H9 (cell line): ENCODE measurements at regions not wholly inside any gene's neighbourhood (a gene's known extent, or its start where the extent isn't known, plus 50 kb on each side); places are given as distances from the start of the nearest gene placed in this dataset.

Experiments used
- DNase-seq: peaks from one replicate; pipeline ENCODE4 v3.0.0-alpha.2; 2017
- H2AFZ ChIP-seq: one replicate; pipeline ENCODE4 v1.6.1; 2013; ENCODE audit warnings: mild to moderate bottlenecking, low read length, control low read depth, moderate library complexity
- H2AK5ac ChIP-seq: 2 replicates; pipeline ENCODE4 v1.6.1; 2013; ENCODE audit warnings: low read length, control low read depth, mixed read lengths; ENCODE audit not compliant: insufficient read length
- H2BK120ac ChIP-seq: one replicate; pipeline ENCODE4 v1.6.1; 2013; ENCODE audit warnings: low read depth, mild to moderate bottlenecking, low read length, control low read depth, inconsistent platforms; ENCODE audit not compliant: poor library complexity, severe bottlenecking
- H2BK12ac ChIP-seq: 2 replicates; pipeline ENCODE4 v1.6.1; 2013; ENCODE audit warnings: low read length, control low read depth, mixed read lengths, low read depth; ENCODE audit not compliant: insufficient read length
- H2BK15ac ChIP-seq: 2 replicates; pipeline ENCODE4 v1.6.1; 2013; ENCODE audit warnings: low read depth, low read length, control low read depth
- H2BK20ac ChIP-seq: one replicate; pipeline ENCODE4 v1.6.1; 2013; ENCODE audit warnings: low read depth, mild to moderate bottlenecking, low read length, control low read depth, inconsistent platforms; ENCODE audit not compliant: poor library complexity, severe bottlenecking
- H2BK5ac ChIP-seq: 2 replicates; pipeline ENCODE4 v1.6.1; 2013; ENCODE audit warnings: low read length, control low read depth, mixed read lengths; ENCODE audit not compliant: insufficient read length
- H3K14ac ChIP-seq: 2 replicates; pipeline ENCODE4 v1.6.1; 2013; ENCODE audit warnings: low read length, control low read depth; ENCODE audit not compliant: insufficient read depth
- H3K18ac ChIP-seq: 2 replicates; pipeline ENCODE4 v1.6.1; 2013; ENCODE audit warnings: low read depth, mild to moderate bottlenecking, mixed read lengths, low read length, control low read depth; ENCODE audit not compliant: insufficient read length
- H3K23ac ChIP-seq: 2 replicates; pipeline ENCODE4 v1.6.1; 2013; ENCODE audit warnings: low read length, control low read depth, mixed read lengths, low read depth; ENCODE audit not compliant: insufficient read length
- H3K23me2 ChIP-seq: 2 replicates; pipeline ENCODE4 v1.6.1; 2013; ENCODE audit warnings: low read depth, mild to moderate bottlenecking, mixed read lengths, low read length, control low read depth; ENCODE audit not compliant: insufficient read length, poor library complexity, severe bottlenecking
- H3K27ac ChIP-seq: 2 replicates; pipeline ENCODE4 v1.5.1; 2013; ENCODE audit warnings: low read length, control low read depth, mixed read lengths, low read depth; ENCODE audit not compliant: insufficient read length
- H3K27me3 ChIP-seq: 2 replicates; pipeline ENCODE4 v1.6.1; 2013; ENCODE audit warnings: low read length, control low read depth, inconsistent platforms; ENCODE audit not compliant: insufficient read depth
- H3K4ac ChIP-seq: 2 replicates; pipeline ENCODE4 v1.6.1; 2013; ENCODE audit warnings: low read depth, mild to moderate bottlenecking, control low read depth, inconsistent platforms, low read length, moderate library complexity
- H3K4me1 ChIP-seq: 2 replicates; pipeline ENCODE4 v1.6.1; 2013; ENCODE audit warnings: low read length, control low read depth, inconsistent platforms; ENCODE audit not compliant: insufficient read depth
- H3K4me2 ChIP-seq: 2 replicates; pipeline ENCODE4 v1.6.1; 2013; ENCODE audit warnings: low read length, control low read depth, mixed read lengths; ENCODE audit not compliant: insufficient read length, insufficient read depth
- H3K56ac ChIP-seq: 2 replicates; pipeline ENCODE4 v1.6.1; 2013; ENCODE audit warnings: low read depth, mild to moderate bottlenecking, mixed read lengths, low read length, control low read depth; ENCODE audit not compliant: insufficient read length
- H3K79me1 ChIP-seq: 2 replicates; pipeline ENCODE4 v1.6.1; 2013; ENCODE audit warnings: low read depth, mild to moderate bottlenecking, moderate library complexity, low read length, control low read depth, inconsistent platforms; ENCODE audit not compliant: insufficient read depth, poor library complexity, severe bottlenecking
- H3K79me2 ChIP-seq: 2 replicates; pipeline ENCODE4 v1.6.1; 2013; ENCODE audit warnings: low read length, control low read depth, inconsistent platforms; ENCODE audit not compliant: insufficient read depth
- H3K9ac ChIP-seq: 2 replicates; pipeline ENCODE4 v1.6.1; 2013; ENCODE audit warnings: low read length, control low read depth, mixed read lengths; ENCODE audit not compliant: insufficient read length; ENCODE audit errors: extremely low read depth
- H3K9me3 ChIP-seq: one replicate; pipeline ENCODE4 v1.6.1; 2013; ENCODE audit warnings: low read depth, low read length, inconsistent platforms; ENCODE audit not compliant: control insufficient read depth
- H3T11ph ChIP-seq: one replicate; pipeline ENCODE4 v1.6.1; 2013; ENCODE audit warnings: mild to moderate bottlenecking, low read length, control low read depth, inconsistent platforms
- H4K20me1 ChIP-seq: one replicate; pipeline ENCODE4 v1.6.1; 2013; ENCODE audit not compliant: control insufficient read depth, insufficient read length, insufficient read depth
- H4K5ac ChIP-seq: 2 replicates; pipeline ENCODE4 v1.6.1; 2013; ENCODE audit warnings: low read depth, mild to moderate bottlenecking, mixed read lengths, low read length, control low read depth; ENCODE audit not compliant: insufficient read length
- H4K8ac ChIP-seq: replicated peaks from 2 replicates; pipeline ENCODE4 v1.6.1; 2013; ENCODE audit warnings: low read length, control low read depth, mixed read lengths, low read depth; ENCODE audit not compliant: insufficient read length
- H4K91ac ChIP-seq: 2 replicates; pipeline ENCODE4 v1.6.1; 2013; ENCODE audit warnings: low read depth, mild to moderate bottlenecking, moderate library complexity, mixed read lengths, low read length, control low read depth; ENCODE audit not compliant: insufficient read length
- H3K27ac Mint-ChIP-seq, 3 experiments: 2 replicates in 2 of 3; 3 replicates in 1 of 3; pipeline ENCODE4 v1.8.0; 2020 to 2021; ENCODE audit warnings: mixed read lengths in 3 of 3, mild to moderate bottlenecking in 1 of 3, moderate library complexity in 1 of 3
- H3K27me3 Mint-ChIP-seq: 2 replicates; pipeline ENCODE4 v1.8.0; 2021; ENCODE audit warnings: low read depth, mild to moderate bottlenecking, moderate library complexity, mixed read lengths
- H3K36me3 Mint-ChIP-seq, 3 experiments: 2 replicates in 2 of 3; 3 replicates in 1 of 3; pipeline ENCODE4 v1.8.0; 2020 to 2021; ENCODE audit warnings: low read depth in 3 of 3, mixed read lengths in 3 of 3; ENCODE audit not compliant: insufficient read depth in 1 of 3
- H3K4me1 Mint-ChIP-seq, 2 experiments: 2 replicates each; pipeline ENCODE4 v1.8.0; 2020; ENCODE audit warnings: mixed read lengths in 2 of 2
- H3K4me3 Mint-ChIP-seq, 2 experiments: 2 replicates in 1 of 2; 3 replicates in 1 of 2; pipeline ENCODE4 v1.8.0; 2020 to 2021; ENCODE audit warnings: mild to moderate bottlenecking in 2 of 2, mixed read lengths in 2 of 2, moderate library complexity in 1 of 2
- H3K9me3 Mint-ChIP-seq, 2 experiments: 2 replicates in 1 of 2; 3 replicates in 1 of 2; pipeline ENCODE4 v1.8.0; 2020; ENCODE audit warnings: mild to moderate bottlenecking in 2 of 2, mixed read lengths in 2 of 2, moderate library complexity in 1 of 2
- WGBS: extraction: QIAGEN DNeasy Blood & Tissue Kit; methylation state at CpG from one replicate; pipeline ENCODE4 v1.1.7; 2013; ENCODE audit warnings: missing lambda C conversion rate, low lambda C conversion rate, mixed read lengths; ENCODE audit not compliant: insufficient read length; ENCODE audit errors: extremely low coverage; 5-methylcytosine and 5-hydroxymethylcytosine counted together
- TF ChIP-seq, protein P1 (sequence below): fragments of 200-600 bp; sonication (generic); conservative IDR thresholded peaks from 3 replicates; pipeline ENCODE4 v1.8.0; 2021; ENCODE audit warnings: antibody characterized with exemption, mild to moderate bottlenecking

DNA sequence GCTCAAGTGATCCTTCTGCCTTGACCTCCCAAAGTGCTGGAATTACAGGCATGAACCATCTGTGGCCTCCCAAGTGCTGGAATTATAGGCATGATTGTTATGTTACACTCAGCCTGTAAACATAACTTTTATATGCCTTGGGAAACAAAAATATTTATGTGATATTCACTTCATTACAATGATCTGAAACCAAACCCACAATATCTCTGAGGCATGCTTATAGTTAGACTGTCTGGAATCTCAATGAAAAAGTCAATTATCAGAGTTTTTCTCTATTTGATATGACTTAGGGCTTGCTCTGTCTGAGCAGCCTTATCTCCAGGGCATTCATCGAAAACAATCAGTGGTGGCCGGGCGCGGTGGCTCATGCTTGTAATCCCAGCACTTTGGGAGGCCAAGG lies 195.3 kb upstream of the MYO3A start:
- Histone ChIP-seq H3K23ac (no peak overlapping the region), H3K14ac (no peak overlapping the region), H2BK20ac (no peak overlapping the region), H2BK15ac (no peak overlapping the region), H2BK12ac (no peak overlapping the region), H3K23me2 (no peaks in the 10 kb centered on the region), H3K27me3 (no peaks in the 10 kb centered on the region), H2AK5ac (no peak overlapping the region), H4K91ac (no peak overlapping the region), H3K4me1 (no peaks in the 10 kb centered on the region), H3K9ac (no peak overlapping the region), H3K79me2 (no peaks in the 10 kb centered on the region), H3K4me2 (no peak overlapping the region), H2BK5ac (no peak overlapping the region), H4K5ac (no peak overlapping the region), H3T11ph (no peak overlapping the region), H4K20me1 (no peaks in the 10 kb centered on the region), H3K27ac (no peak overlapping the region), H3K79me1 (no peaks in the 10 kb centered on the region), H3K9me3 (no peaks in the 10 kb centered on the region), H3K4ac (no peak overlapping the region), H4K8ac (no peak overlapping the region), H3K18ac (no peak overlapping the region), H3K56ac (no peak overlapping the region), H2BK120ac (no peak overlapping the region), H2AFZ (no peak overlapping the region)
- H3K9me3 Mint-ChIP-seq, result no peaks in the 10 kb centered on the region; a peak in 1 of 5 replicates
- H3K27me3 Mint-ChIP-seq, result no peaks in the 10 kb centered on the region
- H3K27ac Mint-ChIP-seq, result no peak overlapping the region
- H3K4me3 Mint-ChIP-seq, result no peak overlapping the region
- no peaks in the 10 kb centered on the region for H3K4me1 Mint-ChIP-seq
- no peak for DNase-seq
- TF ChIP-seq, protein P1, sequence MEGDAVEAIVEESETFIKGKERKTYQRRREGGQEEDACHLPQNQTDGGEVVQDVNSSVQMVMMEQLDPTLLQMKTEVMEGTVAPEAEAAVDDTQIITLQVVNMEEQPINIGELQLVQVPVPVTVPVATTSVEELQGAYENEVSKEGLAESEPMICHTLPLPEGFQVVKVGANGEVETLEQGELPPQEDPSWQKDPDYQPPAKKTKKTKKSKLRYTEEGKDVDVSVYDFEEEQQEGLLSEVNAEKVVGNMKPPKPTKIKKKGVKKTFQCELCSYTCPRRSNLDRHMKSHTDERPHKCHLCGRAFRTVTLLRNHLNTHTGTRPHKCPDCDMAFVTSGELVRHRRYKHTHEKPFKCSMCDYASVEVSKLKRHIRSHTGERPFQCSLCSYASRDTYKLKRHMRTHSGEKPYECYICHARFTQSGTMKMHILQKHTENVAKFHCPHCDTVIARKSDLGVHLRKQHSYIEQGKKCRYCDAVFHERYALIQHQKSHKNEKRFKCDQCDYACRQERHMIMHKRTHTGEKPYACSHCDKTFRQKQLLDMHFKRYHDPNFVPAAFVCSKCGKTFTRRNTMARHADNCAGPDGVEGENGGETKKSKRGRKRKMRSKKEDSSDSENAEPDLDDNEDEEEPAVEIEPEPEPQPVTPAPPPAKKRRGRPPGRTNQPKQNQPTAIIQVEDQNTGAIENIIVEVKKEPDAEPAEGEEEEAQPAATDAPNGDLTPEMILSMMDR, result no peak
- no peaks in the 10 kb centered on the region; a peak in 1 of 7 replicates for H3K36me3 Mint-ChIP-seq
- no CpG with 5 or more reads among the region's 4 CpGs for WGBS
